NOMO-1 treated with dmso at 0.1 percent for 144 hours (cell line): ENCODE measurements at regions not wholly inside any gene's neighbourhood (a gene's known extent, or its start where the extent isn't known, plus 50 kb on each side); places are given as distances from the start of the nearest gene placed in this dataset.

ENCODE experiments used
- DNase-seq: peaks from one replicate; lab custom pipeline; 2025; ENCODE audit not compliant: unreplicated experiment; lab: John Stamatoyannopoulos, UW

- DNase-seq: no peak
These were observed 240.9 kb upstream of the CAMK1G start for GRCh38 chr1:209342441-209343175.

- no peak for DNase-seq
These were observed 240.0 kb upstream of the CAMK1G start for GRCh38 chr1:209343511-209343910.

GRCh38 chr1:209344156-209344555 lies 239.4 kb upstream of the CAMK1G start:
- DNase-seq: no peak

- DNase-seq: no peak
These were observed 233.9 kb upstream of the CAMK1G start for GRCh38 chr1:209349363-209350308.

GRCh38 chr1:209353053-209353452 lies 230.5 kb upstream of the CAMK1G start:
- DNase-seq: no peak

- DNase-seq: peak; percentile 50
These were observed 229.2 kb upstream of the CAMK1G start for GRCh38 chr1:209354111-209354839.

- no peak for DNase-seq
These were observed 228.7 kb upstream of the CAMK1G start for GRCh38 chr1:209354840-209355165.

GRCh38 chr1:209355415-209355814 lies 228.1 kb upstream of the CAMK1G start:
- no peak for DNase-seq

- DNase-seq: no peak
These were observed 226.5 kb upstream of the CAMK1G start for GRCh38 chr1:209356976-209357377.

- no peak for DNase-seq
These were observed 220.4 kb upstream of the CAMK1G start for GRCh38 chr1:209363112-209363511.

- DNase-seq: no peak
These were observed 218.8 kb upstream of the CAMK1G start for GRCh38 chr1:209364716-209365115.

GRCh38 chr1:209367061-209367772 lies 216.3 kb upstream of the CAMK1G start:
- DNase-seq: no peak

GRCh38 chr1:209368864-209369598 lies 214.5 kb upstream of the CAMK1G start:
- DNase-seq: no peak

GRCh38 chr1:209370241-209370995 lies 213.1 kb upstream of the CAMK1G start:
- DNase-seq: no peak

GRCh38 chr1:209375097-209375496 lies 208.4 kb upstream of the CAMK1G start:
- DNase-seq: no peak

GRCh38 chr1:209375671-209376365 lies 207.7 kb upstream of the CAMK1G start:
- DNase-seq: no peak

GRCh38 chr1:209376774-209377173 lies 206.7 kb upstream of the CAMK1G start:
- DNase-seq: no peak

- no peak for DNase-seq
These were observed 205.5 kb upstream of the CAMK1G start for GRCh38 chr1:209377995-209378394.

GRCh38 chr1:209379280-209379679 lies 204.2 kb upstream of the CAMK1G start:
- no peak for DNase-seq
